NCI-H82 treated with DMSO at 0.1 percent for 48 hours (cell line): ENCODE measurements at regions not wholly inside any gene's neighbourhood (a gene's known extent, or its start where the extent isn't known, plus 50 kb on each side); places are given as distances from the start of the nearest gene placed in this dataset.

Source experiments
- DNase-seq: peaks from one replicate; lab custom pipeline; 2025; ENCODE audit not compliant: unreplicated experiment; lab: John Stamatoyannopoulos, UW

- DNase-seq: no peak
Observed at GRCh38 chr17:73694491-73694890, 50.2 kb upstream of the SDK2 start.

DNA sequence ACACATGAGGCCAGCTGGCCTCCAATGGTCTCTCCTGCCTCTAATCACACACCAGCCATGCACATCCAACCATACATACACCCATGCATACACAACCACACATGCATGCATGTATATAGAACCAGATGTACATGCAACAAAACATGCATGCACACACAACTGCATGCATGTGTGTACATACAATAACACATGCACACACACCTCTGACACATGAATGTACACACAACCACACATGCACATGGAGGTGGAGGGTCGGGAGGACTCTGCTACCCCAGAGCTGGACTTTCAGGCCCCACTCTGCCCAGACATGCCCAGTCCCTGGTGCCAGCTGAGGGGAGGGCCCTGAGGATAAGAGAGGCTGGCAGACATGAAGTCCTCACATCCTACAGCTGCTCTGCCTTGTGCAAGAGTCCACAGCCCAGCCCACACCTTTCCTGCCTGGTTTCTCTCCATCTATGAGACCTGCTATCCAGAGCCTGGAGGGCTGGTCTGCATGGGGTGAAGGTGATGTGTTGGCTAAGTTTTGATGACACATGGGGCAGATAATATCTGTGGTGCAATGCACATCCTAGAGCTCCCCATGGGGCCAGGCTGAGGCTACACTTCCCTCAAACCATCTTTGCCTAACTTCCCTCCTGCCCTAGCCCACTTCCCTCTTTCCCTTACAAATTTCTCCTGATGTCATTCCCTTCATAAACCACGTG is 50.9 kb upstream of the SDK2 start:
- no peak for DNase-seq

DNA sequence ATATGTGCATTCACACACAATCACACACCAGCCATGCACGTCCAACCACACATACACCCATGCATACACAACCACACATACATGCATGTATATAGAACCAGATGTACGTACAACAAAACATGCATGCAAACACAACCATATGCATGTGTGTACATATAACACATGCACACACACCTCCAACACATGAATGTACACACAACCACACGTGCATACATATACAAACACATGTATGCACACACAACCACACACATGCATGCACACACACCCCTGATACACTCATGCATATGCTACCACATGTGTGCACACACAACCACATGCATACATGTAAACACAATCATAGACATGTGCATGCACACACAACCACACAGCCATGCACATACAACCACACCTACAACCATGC is 52.0 kb upstream of the SDK2 start:
- no peak for DNase-seq

DNA sequence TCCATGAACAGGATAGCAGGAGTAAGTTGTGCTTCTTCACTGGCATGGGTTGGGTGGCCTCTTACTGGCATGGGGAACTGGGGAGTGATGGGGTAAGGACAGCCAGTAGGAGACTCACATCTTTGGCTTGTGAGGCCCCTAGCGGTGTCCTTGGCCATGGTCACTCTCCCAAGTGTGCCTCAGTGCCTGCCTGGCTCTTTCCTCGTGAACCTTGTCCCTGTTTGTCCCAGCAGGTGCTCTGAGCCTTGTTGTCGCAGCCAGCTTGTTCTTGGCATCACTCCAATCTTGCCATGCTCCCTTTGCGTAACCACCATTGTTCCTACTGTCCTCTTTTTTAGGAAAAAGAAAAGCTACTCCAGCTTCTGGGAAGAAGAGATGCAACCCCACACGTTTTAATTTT is 53.6 kb upstream of the SDK2 start:
- no peak for DNase-seq

GRCh38 chr17:73698966-73699365 is 54.7 kb upstream of the SDK2 start:
- DNase-seq: no peak

DNA sequence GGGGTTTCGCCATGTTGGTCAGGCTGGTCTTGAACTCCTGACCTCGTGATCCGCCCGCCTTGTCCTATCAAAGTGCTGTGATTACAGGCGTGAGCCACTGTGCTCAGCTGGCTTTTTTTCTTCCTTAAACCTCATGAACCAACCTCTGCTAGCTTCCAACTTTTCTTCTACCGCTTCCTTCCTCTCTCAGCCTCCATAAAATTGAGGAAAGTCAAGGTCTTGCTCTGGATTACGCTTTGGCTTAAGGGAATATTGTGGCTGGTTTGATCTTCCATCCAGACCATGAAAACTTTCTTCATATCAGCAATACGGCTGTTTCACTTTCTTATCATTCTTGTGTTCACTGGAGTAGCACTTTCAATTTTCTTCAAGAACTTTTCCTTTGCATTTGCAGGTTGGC is 57.5 kb upstream of the SDK2 start:
- no peak for DNase-seq

GRCh38 chr17:73703192-73703591 is 58.9 kb upstream of the SDK2 start:
- DNase-seq: no peak

DNA sequence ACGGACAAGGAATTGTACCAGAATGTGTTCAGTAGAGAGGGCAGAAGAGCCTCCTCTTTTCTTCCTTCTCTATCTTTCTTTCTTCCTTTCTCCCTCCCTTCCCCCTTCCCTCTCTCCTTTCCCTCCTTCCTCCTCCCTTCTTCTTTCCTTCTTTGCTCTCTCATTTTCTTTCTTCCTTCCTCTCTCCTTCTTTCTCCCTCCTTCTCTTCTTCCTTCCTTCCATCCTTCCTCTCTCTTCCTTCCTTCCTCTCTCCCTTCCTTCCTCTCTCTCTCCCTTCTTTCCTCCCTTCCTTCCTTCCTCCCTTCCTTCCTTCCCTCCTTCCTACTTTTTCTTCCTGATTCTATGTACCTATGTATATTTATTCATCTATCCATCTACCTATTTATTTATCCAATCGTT is 59.7 kb upstream of the SDK2 start:
- no peak for DNase-seq

GRCh38 chr17:73705594-73705993 is 61.3 kb upstream of the SDK2 start:
- no peak for DNase-seq

DNA sequence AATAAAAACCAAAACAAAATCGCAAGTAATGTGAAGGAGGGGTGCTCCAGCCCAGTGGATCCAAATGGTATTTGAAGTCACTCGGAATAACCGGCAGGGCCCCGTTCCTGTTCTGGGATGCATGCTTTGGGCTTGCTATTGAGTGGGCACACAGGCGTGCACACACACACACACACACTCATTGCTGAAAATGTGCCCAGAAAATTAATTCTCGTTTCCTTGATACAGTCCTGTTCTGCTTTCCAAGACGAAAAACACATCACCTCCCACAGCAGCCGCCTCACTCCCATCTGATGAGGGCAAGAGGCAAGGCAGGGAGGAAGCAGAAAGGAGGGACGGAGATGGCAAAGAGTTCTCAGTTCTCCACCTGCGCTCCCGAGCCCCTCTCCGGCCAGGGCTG is 62.2 kb upstream of the SDK2 start:
- no peak for DNase-seq

- no peak for DNase-seq
Observed at GRCh38 chr17:73706858-73707257, 62.6 kb upstream of the SDK2 start.

- DNase-seq: no peak
Observed at GRCh38 chr17:73707358-73707757, 63.1 kb upstream of the SDK2 start.

DNA sequence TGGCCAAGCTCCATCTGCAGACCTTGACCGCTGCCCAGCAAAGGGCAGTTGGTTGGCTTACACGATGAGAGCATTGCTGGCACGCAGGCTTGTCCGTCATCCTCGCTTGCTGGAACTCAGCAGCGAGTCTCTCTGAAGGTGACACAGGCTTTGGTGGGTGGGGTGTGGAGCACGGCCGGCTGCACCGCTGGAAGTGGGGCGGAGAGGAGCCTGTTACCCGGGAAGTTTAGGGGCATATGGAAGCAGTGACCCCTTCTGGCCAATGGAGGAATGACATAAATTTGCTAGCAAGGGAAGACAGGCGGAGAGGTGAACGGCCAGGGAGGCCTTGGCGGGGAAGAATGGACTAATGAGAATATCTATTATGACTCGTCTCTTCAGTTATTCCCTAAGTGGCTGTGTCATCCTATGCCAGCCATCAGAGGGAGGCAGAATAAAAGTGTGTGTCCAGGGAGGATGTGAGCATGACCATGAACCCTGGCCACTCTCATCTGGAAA is 65.9 kb upstream of the SDK2 start:
- DNase-seq: peak; percentile 49

DNA sequence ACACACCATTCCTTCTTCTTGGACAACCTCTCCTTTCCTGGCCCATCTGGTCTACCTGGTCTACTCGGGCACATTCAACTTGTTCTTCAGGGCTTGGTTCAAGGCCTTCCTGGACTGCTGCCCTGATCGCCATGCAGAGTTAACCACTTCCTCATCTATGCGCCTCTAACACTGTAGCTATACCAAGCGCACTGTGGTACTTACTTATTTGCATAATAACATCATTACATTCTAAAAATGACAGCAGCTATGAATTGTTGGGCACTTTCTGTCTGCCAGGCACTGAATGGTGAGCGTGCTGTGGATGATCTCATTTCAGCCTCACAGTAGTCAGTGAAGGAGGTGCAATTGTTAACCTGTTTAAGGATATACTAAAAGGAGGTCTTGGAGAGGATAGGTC is 66.9 kb upstream of the SDK2 start:
- no peak for DNase-seq

DNA sequence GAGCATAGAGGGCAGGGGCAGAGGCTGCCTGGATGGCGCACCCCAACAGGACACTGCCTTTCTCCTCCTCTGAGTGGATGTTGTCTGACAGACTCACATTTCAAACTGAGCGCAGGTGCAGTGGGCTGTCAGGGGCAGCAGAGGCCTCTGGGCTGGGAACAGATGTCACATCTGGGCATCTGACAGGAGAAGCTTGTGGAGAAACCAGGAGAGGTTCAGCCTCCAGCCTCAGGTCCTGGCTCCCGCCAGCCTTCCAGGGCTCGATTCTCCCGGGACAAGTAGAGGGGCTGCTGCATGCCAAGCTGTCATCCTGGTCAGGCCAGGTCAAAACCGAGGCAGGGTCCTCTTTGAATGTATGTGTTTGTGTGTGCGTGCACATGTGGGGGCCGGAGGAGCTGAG is 67.7 kb upstream of the SDK2 start:
- no peak for DNase-seq

GRCh38 chr17:73713136-73713535 is 68.9 kb upstream of the SDK2 start:
- DNase-seq: no peak

DNA sequence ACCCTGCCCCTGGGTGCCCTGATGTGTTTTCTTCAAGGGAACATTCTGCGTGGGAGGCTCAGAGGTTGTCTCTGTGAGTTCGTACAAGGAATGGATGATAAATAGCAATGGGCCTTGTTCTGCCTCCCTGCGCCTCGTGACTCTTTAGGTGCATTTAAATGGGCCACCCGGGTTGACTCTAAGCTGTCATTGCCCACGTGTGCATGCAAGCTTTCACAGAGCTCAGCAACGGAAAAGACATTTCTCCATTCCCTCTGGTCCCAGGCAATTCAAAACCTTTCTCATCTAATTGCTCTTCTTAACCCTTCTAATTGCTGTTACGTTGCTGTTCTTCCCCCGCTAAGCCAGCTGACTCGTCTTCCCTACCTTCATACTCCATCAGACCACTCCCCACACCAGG is 71.5 kb upstream of the SDK2 start:
- no peak for DNase-seq

GRCh38 chr17:73717690-73718089 is 73.4 kb upstream of the SDK2 start:
- no peak for DNase-seq

GRCh38 chr17:73718362-73718761 is 74.1 kb upstream of the SDK2 start:
- no peak for DNase-seq

- no peak for DNase-seq
Observed at GRCh38 chr17:73718912-73719311, 74.7 kb upstream of the SDK2 start.

- DNase-seq: no peak
Observed at GRCh38 chr17:73719588-73720071, 75.4 kb upstream of the SDK2 start.

DNA sequence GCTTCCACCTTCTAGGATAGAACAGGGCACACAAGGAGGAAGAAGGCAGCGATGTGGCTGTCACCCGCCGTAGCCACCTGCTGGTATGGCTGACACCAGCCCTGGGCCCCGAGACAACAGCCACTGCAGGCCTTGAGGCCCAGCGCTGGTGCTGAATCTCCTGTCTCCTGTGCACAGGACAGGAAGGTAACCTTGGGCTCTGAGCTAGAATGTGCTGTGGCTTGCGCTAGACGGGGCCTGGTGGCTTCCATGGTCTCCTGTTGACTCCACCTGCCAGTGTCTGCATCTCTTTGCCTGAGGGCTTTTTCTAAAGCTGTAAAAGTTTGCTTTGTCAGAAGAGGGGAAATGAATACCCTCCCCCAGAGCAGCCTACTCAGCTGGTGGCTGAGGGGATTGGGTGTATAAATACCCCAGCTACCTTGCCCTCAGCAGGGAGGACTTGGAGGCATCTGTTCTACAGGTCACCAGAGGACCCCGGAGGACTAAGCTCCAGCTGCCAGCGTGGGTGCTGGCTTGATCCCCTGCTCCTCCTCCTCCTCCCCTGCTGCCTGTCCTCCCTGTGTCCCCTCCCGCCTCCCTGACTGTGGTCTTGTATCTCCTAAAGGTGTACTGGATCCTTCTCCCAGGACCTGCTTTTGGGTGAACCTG is 76.1 kb upstream of the SDK2 start:
- no peak for DNase-seq

DNA sequence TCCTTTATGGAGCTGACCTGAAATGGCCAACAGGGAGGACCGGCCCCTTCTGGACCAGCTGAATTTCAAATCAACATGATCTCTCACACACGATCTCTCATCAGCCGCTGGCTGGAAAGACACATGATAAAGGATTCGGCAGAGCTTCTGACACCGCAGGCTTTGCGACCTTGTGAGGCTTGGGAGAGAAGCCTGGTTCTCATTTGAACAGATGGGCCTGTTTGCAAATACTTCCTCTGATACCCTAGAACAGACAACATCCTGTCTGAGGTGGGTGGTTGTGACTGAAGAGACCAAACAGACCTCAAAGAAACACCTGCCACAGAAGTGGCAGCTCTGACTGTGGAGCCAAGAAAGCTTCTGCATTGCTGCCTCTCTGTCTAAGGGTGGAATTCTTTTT is 77.9 kb upstream of the SDK2 start:
- DNase-seq: no peak
